Colonic mucosa (tissue), 4 donors: ENCODE measurements at regions not wholly inside any gene's neighbourhood (a gene's known extent, or its start where the extent isn't known, plus 50 kb on each side); places are given as distances from the start of the nearest gene placed in this dataset.

Experiments used
- DNase-seq: peaks from one replicate; pipeline ENCODE4 v3.0.0-alpha.2; 2020
- H3K27ac ChIP-seq: fragments of 200-600 bp; one replicate; pipeline ENCODE4 v1.8.0; 2021
- H3K27me3 ChIP-seq: fragments of 200-600 bp; one replicate; pipeline ENCODE4 v1.8.0; 2021
- H3K36me3 ChIP-seq: fragments of 200-600 bp; one replicate; pipeline ENCODE4 v1.8.0; 2021
- H3K4me1 ChIP-seq: fragments of 200-600 bp; one replicate; pipeline ENCODE4 v1.8.0; 2021; ENCODE audit warnings: mild to moderate bottlenecking
- H3K4me3 ChIP-seq: fragments of 200-600 bp; one replicate; pipeline ENCODE4 v1.8.0; 2021
- H3K9ac ChIP-seq, 2 donors: one replicate each; pipeline ENCODE4 v1.7.0; 2013; ENCODE audit warnings: control low read depth in 2 of 2, low read depth in 2 of 2, low read length in 2 of 2
- H3K9me3 ChIP-seq: fragments of 200-600 bp; one replicate; pipeline ENCODE4 v1.8.0; 2021
- intact Hi-C: fragments of 100-400 bp; cut with DNase I; formaldehyde crosslinking; loops from one replicate; pipeline ENCODE4 v1.14.1; 2022
- TF ChIP-seq, protein P1 (sequence below): fragments of 200-600 bp; IDR thresholded peaks from one replicate; pipeline ENCODE4 v1.8.0; 2022; ENCODE audit warnings: antibody characterized with exemption, mild to moderate bottlenecking
- donor health status: healthy.
- donor health status: DM: no; HTN: no; CAD: no.
- donor health status: DM: no; HTN: no; CAD: no.

DNA sequence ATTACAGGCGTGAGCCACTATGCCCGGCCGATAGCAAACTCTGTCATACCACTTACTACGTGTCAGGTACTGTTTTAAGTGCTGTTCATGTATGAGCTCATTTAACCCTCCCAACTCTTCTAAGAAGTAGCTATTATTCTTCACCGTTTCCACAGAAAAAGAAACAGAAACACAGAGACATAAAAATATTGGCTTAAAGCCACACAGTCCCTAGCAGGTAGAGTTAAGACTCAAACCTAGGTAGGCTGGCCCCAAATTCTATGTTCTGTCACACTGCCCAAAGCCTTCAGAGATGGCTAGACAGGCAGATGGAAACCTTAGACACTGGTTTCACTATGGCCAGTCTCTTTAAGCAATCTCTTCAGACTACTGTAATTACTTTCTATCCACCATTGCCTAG lies 149.8 kb upstream of the KCNMB2 start:
- intact Hi-C loops, result no loop called here
- H3K27me3 ChIP-seq, result no peaks in the 10 kb centered on the region

DNA sequence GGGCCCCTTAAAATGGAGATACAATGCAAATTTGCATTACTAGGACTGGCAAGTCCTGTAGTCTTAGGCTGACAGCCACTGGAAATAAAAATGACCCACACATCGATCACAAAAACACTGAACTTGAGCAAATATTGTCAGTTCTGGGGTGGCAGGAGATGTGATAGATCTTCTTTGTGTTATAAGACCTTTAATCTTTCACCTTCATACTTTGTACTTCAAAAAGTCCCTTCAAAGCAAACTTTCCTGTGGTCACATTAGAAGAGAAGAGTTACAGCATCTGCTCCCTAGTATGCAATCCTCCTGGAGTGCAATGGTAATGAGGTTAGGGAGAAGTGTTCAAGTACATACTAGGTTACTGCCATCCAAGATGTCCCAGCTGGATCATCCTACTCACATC lies 149.4 kb upstream of the KCNMB2 start:
- Histone ChIP-seq H3K9ac (no peak overlapping the region), H3K27ac (no peak overlapping the region), H3K9me3 (no peaks in the 10 kb centered on the region), H3K4me3 (no peak overlapping the region), H3K4me1 (no peaks in the 10 kb centered on the region), H3K27me3 (no peaks in the 10 kb centered on the region), H3K36me3 (no peaks in the 10 kb centered on the region)
- TF ChIP-seq, protein P1, sequence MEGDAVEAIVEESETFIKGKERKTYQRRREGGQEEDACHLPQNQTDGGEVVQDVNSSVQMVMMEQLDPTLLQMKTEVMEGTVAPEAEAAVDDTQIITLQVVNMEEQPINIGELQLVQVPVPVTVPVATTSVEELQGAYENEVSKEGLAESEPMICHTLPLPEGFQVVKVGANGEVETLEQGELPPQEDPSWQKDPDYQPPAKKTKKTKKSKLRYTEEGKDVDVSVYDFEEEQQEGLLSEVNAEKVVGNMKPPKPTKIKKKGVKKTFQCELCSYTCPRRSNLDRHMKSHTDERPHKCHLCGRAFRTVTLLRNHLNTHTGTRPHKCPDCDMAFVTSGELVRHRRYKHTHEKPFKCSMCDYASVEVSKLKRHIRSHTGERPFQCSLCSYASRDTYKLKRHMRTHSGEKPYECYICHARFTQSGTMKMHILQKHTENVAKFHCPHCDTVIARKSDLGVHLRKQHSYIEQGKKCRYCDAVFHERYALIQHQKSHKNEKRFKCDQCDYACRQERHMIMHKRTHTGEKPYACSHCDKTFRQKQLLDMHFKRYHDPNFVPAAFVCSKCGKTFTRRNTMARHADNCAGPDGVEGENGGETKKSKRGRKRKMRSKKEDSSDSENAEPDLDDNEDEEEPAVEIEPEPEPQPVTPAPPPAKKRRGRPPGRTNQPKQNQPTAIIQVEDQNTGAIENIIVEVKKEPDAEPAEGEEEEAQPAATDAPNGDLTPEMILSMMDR, result no peak
- intact Hi-C loops, result no loop called here
- no peak for DNase-seq

More for the DNA sequence above, 149.8 kb upstream of the KCNMB2 start:
- Histone ChIP-seq H3K36me3 (no peaks in the 10 kb centered on the region), H3K4me3 (no peak overlapping the region), H3K9ac (no peak overlapping the region), H3K9me3 (no peaks in the 10 kb centered on the region), H3K4me1 (no peaks in the 10 kb centered on the region), H3K27ac (no peak overlapping the region)
- DNase-seq, result no peak
- TF ChIP-seq, protein P1, result no peak

DNA sequence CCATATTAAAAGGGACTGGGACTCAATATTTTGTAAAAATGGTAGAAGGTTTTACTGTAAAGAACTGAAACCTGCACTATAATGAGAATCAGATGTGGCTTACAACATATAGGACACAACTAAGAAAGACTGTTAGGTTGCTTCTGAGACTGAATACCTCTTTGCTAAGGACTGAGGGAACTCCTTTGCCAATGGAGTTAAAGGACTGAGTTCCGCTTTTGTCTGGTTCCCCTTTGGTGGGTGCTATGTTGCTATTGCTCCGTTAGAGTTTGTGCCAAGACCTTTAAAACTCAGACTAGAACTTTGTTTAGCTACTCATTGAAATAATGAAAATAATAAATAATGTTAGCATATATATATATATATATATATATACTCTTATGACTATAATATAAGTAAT lies 147.8 kb upstream of the KCNMB2 start:
- Histone ChIP-seq H3K4me1 (no peaks in the 10 kb centered on the region), H3K4me3 (no peak overlapping the region), H3K9ac (no peak overlapping the region), H3K36me3 (no peaks in the 10 kb centered on the region), H3K27ac (no peak overlapping the region), H3K9me3 (no peaks in the 10 kb centered on the region), H3K27me3 (no peaks in the 10 kb centered on the region)
- TF ChIP-seq, protein P1, result no peak
- intact Hi-C loops, result no loop called here
- no peak for DNase-seq

DNA sequence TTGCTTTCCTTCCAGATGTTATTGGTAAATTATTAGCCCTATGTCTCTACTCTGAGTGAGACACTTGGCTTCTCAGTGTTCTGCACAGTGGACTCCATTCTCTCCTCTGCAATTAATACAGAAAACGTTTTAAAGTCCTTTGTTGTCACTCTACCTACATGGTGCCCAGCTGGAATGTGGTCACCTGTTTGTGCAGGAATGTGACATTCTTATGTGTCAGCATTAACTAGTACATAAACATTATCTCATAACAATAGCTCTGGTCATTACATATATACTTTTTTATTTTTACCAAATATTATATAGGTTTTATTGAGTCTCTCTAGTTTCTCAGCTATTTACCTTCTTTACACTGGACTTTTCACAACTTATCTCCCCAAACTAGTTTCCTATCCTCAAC lies 147.0 kb upstream of the KCNMB2 start:
- Histone ChIP-seq H3K27me3 (no peaks in the 10 kb centered on the region), H3K9me3 (no peaks in the 10 kb centered on the region), H3K4me3 (no peak overlapping the region), H3K27ac (no peak overlapping the region), H3K36me3 (no peaks in the 10 kb centered on the region), H3K9ac (no peak overlapping the region), H3K4me1 (no peaks in the 10 kb centered on the region)
- no peak for DNase-seq
- TF ChIP-seq, protein P1, result no peak
- intact Hi-C loops, result no loop called here

DNA sequence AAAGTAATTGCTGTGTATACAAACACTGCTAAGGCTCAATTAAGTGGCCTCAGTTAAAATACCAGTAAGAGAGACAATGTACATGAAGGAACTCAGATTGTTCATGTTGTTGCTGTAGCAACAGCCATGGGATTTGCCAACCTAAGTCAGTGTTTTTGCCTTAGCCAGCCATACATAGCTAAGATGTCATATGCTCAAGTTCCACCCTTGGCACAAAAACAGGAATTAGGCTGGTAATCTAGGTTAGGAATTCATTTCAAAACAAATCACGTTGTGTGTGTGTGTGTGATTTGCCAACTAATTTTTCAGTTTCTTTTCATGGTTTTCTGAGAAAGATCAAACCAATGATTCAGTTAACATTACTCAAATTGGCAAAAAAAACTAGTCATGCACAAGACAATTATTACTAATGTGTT lies 143.7 kb upstream of the KCNMB2 start:
- DNase-seq, result no peak
- intact Hi-C loops, result no loop called here
- Histone ChIP-seq H3K36me3 (no peaks in the 10 kb centered on the region), H3K9me3 (no peaks in the 10 kb centered on the region), H3K4me3 (no peak overlapping the region), H3K27ac (no peak overlapping the region), H3K27me3 (no peaks in the 10 kb centered on the region), H3K9ac (no peak overlapping the region), H3K4me1 (no peaks in the 10 kb centered on the region)
- TF ChIP-seq, protein P1, result no peak

DNA sequence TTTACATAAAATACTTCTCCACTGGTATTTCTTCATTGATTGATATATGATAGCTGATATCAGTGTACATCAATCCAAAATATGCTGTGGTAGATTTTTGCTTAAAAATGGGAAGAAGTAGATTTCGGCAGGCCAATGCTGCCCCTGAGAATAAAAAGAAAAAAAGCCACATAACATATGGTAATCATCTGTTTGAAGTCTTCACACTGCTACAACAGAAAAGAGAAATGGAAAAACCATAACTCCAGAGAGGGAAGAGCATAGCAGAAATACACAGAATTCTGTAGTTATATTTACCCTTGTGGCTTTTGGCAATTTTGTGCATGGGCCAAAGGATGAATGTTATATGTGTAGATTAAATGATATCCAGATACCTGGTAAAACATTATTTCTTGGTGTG lies 143.1 kb upstream of the KCNMB2 start:
- Histone ChIP-seq H3K27me3 (no peaks in the 10 kb centered on the region), H3K36me3 (no peaks in the 10 kb centered on the region), H3K9ac (no peak overlapping the region), H3K9me3 (no peaks in the 10 kb centered on the region), H3K4me3 (no peak overlapping the region), H3K27ac (no peak overlapping the region), H3K4me1 (no peaks in the 10 kb centered on the region)
- no peak for DNase-seq
- TF ChIP-seq, protein P1, result no peak
- intact Hi-C loops, result no loop called here
